HG03060 (cell line): ENCODE measurements at regions not wholly inside any gene's neighbourhood (a gene's known extent, or its start where the extent isn't known, plus 50 kb on each side); places are given as distances from the start of the nearest gene placed in this dataset.

Experiments
- ATAC-seq: cut with Tn5 transposase; IDR thresholded peaks from one replicate; pipeline ENCODE4 v1.9.1; 2021; ENCODE audit warnings: low read depth, moderate number of reproducible peaks; ENCODE audit not compliant: unreplicated experiment

- ATAC-seq, result no peak
These were observed 520.7 kb upstream of the PSMD7 start for GRCh38 chr16:73775841-73776388.

- ATAC-seq, result no peak
These were observed 525.2 kb upstream of the PSMD7 start for GRCh38 chr16:73771196-73772064.

- ATAC-seq, result no peak
These were observed 527.8 kb upstream of the PSMD7 start for GRCh38 chr16:73768786-73769203.

DNA sequence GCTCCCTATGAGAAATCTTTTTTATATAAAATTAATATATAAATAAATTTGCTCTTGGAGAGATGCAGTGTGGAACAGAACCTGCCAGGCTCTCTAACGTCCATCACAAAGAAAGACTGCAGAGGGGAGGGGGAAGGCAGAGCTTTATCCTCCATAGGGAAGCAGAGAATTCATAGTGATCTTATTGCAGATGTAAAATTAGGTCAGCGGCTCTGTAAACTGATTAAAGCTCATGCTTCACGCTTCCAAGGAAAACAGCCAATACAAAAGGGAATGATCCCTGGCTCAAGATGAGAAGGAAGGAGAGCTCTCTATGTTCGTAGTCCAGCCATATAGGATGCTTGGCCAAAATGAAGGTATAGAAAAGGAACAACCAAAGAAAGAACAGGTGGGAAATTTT, 532.3 kb upstream of the PSMD7 start:
- no peak for ATAC-seq

DNA sequence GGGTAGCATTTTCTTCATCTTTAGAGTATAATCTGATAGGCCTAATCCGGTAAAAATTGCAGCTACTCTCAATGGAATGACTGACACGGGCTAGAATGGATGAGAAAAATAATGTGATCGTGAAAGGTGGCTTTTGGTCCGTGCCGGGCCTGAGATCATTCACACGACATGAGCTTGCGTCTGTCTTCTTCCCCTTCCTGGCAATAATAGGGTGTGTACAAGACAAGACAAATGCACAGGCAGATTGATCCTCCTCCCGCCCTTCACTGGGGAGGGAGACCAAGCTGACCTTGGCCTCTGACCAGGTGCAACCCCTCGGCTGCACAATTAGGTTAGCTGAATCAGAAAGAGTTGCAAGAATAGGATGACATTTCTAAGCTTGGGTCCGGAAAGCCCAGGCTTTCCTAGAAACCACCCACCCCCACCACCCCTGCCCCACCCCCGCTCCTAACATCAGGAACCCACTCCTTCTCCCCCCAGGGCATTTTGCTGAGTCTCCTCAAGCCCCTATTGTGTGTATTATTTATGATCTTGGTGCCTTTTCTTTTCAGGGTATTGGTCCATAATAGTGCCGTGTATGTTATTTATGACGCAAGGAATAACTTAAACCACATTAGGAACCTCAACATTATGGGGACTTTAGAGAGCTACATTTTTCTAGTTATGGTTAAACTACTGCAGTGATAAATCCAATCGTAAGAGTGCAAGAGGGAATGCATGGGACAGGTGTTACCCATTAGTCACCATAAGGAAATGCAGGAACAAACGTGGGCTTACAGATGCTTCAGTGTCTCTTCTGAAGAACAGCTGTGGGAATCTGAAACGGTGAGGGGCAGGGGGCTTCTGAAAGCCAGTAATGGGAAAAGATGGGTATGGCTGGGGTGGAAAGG, 540.1 kb upstream of the PSMD7 start:
- no peak for ATAC-seq

- ATAC-seq, result no peak
These were observed 542.7 kb upstream of the PSMD7 start for GRCh38 chr16:73753931-73754330.

GRCh38 chr16:73750639-73751038, 546.0 kb upstream of the PSMD7 start:
- ATAC-seq, result no peak

DNA sequence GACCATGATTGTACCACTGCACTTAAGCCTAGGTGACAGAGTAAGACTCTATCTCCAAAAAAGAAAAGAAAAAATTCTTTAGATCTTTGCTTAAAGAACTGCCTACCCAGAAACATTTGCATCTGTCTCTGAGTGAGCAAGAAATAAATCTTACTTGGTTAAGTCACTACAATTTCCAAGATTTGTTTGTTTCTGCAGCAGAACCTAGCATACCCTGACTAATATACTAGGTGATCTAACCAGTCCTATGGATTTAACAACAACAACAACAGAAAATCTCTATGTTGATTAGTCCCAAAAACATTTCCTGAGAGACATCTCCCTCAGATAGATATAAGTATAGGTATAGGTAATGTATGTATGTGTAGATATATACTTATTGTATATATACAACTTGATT, 549.3 kb upstream of the PSMD7 start:
- no peak for ATAC-seq

GRCh38 chr16:73746554-73746953, 550.1 kb upstream of the PSMD7 start:
- no peak for ATAC-seq

DNA sequence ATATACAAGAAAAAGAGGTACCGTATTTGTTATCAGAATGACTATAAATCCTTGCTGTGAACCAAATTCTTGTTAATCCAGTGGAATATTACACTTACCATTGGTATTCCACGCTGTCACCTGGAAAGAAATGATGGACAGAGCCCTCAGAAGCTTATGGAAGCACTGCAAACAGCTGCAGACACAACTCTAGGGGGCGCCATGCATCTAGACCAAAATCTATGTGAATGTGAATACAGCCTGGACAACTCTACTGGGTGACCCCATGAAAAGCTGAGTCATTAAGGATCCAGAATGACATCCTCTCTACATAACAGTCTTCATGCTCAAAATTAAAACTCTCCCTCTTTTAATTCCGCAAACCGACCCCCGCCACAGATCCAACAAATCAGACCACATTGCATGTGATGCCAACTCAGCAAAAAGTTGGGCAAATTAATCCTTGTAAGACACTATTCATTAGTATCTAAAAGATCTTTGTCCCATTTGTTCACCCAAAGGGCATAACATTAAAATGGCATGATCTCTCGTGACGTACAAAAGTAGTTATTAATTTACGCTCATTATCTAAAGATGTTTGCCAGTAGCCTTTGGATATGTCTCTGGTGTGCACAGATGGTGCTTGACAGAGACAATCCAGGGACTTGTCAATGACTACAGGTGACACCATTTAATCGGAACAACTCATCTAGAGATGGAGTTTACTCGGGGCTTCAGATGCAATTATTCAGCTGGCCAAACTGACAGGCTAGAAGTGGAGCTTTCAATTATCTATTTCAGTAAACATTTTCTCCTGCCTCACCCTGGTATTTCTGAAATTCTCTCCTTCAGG, 552.7 kb upstream of the PSMD7 start:
- no peak for ATAC-seq

GRCh38 chr16:73739049-73739769, 557.4 kb upstream of the PSMD7 start:
- no peak for ATAC-seq

- no peak for ATAC-seq
These were observed 558.3 kb upstream of the PSMD7 start for GRCh38 chr16:73738266-73738665.

GRCh38 chr16:73737637-73738036, 559.0 kb upstream of the PSMD7 start:
- ATAC-seq, result no peak

DNA sequence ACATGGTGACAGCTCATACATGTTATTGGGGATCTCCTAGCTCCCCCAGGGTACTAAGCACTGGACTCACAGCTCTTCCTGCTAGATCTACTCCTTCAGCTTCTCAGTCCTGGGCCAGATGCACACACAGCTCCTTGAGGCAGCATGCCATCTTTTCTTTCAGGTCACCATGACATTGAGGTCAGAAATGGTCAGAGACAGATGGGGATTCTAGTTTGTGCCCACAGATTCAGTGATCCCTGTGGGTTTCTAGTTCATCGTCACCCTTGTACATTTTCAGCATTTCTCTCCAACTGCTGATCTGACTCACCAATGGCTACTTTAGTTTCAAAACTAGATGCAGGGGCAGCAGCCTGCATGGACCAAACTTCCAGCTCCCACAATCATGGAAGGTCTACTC, 560.7 kb upstream of the PSMD7 start:
- ATAC-seq, result no peak

DNA sequence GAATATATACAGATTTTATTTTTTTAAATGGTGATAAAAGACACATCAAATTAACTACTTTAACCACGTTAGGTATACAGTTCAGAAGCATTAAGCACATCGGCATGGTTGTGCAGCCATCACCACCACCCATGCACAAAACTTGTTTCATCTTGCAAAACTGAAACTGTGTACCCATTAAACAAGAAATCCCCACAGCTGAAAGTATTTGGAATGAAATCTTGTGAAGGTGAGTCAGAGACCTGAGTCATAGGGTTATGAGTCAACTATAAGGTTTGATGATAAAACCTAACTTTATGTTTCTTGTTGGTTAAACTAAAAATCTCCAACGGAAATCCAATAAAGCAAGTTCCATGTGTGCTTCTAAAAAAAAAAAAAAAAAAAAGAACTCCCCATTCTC, 561.6 kb upstream of the PSMD7 start:
- ATAC-seq, result no peak

GRCh38 chr16:73732681-73733080, 563.9 kb upstream of the PSMD7 start:
- no peak for ATAC-seq

GRCh38 chr16:73732143-73732542, 564.5 kb upstream of the PSMD7 start:
- no peak for ATAC-seq

DNA sequence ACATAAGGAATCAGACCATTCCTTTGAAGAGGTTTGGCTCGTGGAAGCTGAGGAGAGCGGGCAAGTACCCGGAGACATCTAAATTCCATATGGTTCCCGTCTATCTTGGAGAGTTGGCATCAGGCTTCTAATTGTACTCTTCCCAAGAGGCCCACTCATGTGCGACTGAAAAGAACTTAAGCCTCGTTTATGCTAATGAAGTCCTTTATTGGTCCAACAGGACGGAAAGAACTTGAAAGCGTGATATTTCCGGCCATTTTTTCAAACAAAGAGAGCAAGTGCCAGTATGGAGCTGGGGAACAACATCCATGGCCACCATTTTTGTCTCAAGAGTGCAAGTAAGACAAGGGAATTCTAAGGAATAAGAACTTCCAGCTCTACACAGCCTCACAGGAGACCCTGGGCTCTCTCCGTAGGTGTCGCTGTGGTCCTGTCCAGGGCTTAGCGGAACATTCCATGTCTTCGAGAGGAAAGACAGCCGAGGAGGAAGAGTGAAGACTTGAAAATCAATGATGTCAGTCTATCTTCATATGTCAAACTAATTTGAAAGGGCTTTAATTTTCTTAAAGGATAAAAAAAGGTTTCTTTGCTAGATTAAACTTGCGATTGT, 566.0 kb upstream of the PSMD7 start:
- no peak for ATAC-seq

- no peak for ATAC-seq
These were observed 571.5 kb upstream of the PSMD7 start for GRCh38 chr16:73725156-73725555.
